NCI-H748 (cell line): ENCODE measurements at regions not wholly inside any gene's neighbourhood (a gene's known extent, or its start where the extent isn't known, plus 50 kb on each side); places are given as distances from the start of the nearest gene placed in this dataset.
"Not testable (repeated sequence)": the region's sequence is repeated elsewhere in the genome, so short reads cannot be mapped to it uniquely, and the experiment has no call there.

ENCODE experiments used
- DNase-seq: peaks from one replicate; lab custom pipeline; 2025; ENCODE audit not compliant: unreplicated experiment; lab: John Stamatoyannopoulos, UW

DNA sequence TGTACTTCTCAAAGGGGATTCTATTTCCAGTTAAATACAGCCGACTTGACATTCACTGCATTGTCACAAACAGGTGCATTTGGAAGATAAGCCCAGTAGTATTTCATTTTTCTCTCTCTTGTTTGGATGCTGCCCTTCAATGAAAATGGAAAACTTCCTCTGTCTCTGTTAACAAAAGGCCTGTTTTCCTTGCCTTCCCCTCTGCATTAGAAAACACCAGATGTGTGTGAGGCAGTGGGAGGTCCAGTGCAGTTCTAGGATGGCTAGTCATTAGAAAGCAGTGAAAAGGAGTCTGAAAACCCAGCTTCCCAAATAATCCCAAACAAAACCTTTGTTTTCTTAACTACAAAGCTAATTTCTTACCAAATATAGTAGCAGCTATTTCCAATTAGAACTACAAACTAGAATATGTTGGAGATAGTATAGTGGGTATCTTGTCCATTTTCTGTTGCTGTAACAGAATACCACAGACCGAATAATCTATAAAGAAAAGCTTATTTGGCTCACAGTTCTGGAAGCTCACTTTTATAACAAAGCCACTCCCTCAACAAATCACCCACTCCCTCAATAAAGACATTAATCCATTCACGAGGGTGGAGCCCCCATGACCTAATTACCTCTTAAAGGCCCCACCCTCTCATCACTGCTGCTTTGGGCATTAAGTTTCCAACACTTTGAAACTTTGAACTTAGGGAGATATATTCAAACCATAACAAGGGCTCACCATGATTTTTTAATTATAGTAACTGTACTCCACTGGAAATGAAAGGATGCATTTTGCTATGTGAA, 452.1 kb upstream of the RPS6KA3 start:
- DNase-seq: peak; percentile 55

DNA sequence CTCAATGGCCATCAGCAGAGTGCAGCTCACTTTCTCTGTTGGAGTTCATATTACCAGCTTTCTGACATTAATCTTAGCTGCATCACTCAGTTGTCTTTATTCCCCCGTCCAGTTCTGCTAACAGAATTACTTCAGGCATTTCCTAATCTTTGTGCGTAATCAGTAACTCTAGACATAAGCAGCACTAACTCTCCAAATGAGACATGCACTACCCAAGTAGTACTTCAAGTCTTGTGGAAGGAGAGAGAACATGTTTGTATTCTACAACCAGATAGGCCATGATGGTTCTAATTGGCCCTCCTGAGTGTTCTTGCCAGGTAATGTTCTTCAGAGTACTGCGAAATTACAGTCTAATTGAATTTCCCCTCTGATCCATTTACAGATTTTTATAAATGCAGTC, 448.5 kb upstream of the RPS6KA3 start:
- no peak for DNase-seq

DNA sequence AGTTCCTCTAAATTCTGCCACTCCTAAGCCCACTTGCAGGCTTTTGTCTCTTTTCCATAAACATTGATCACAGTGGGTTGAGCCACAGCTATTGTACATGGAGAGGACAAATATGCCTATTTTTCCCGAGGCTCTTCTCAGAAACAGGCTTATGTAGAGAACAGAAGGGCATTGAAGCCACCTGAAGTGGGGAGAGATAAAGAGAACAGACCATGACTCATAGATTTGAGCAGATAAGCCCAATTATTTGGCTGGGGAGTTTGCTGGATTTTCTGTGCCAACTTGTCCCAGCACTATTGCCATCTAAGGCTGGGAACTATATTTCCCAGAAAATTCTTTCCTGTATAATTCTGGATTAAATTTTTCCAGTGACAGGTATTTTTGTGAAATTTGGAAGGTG, 446.1 kb upstream of the RPS6KA3 start:
- no peak for DNase-seq

DNA sequence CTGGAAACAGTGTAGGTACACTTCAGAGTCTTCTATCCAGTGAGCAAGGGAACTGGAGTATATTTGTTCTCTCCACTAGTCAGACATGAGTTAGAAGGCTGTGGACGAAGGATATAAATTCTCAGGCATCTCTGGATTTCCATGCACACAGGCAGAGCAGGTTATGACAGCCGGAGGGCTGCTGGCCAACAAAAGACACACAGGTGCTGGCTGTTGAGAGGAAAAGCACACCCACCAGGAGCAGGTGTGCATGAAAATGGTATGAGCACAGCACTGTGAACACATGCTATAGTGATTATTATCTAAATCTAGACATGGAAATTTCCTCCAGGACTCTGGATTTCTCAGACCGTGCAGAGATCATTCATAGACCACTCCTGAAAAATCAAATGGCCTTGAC, 444.7 kb upstream of the RPS6KA3 start:
- DNase-seq: peak; percentile 70

- DNase-seq: no peak
Observed at GRCh38 chrX:20693078-20693477, 426.4 kb upstream of the RPS6KA3 start.

GRCh38 chrX:20686256-20686655, 419.5 kb upstream of the RPS6KA3 start:
- no peak for DNase-seq

GRCh38 chrX:20685652-20686051, 418.9 kb upstream of the RPS6KA3 start:
- DNase-seq: no peak

GRCh38 chrX:20681683-20682082, 415.0 kb upstream of the RPS6KA3 start:
- DNase-seq: no peak

GRCh38 chrX:20680998-20681397, 414.3 kb upstream of the RPS6KA3 start:
- DNase-seq: no peak

GRCh38 chrX:20672476-20672875, 405.8 kb upstream of the RPS6KA3 start:
- DNase-seq: no peak

GRCh38 chrX:20671746-20672145, 405.0 kb upstream of the RPS6KA3 start:
- not testable (repeated sequence) for DNase-seq

- no peak for DNase-seq
Observed at GRCh38 chrX:20670611-20671010, 403.9 kb upstream of the RPS6KA3 start.

DNA sequence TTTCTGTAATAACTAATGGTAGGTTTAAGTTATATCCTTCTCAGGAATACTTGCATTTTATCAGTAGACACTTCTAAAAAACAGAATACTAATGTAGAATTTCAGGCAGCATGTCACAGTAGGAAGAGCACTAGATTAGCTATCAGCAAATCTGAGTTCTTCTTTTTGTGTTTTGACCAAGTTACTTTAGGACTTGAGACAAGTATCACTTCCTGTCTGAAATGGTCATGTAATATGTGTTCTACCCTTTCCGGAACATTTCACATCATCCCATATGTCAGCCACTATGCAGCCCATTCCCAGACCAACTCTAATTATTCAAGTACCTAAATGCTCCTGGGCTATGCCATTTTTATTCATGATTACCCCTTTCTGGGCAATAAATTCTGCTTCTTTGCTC, 401.8 kb upstream of the RPS6KA3 start:
- DNase-seq: no peak

DNA sequence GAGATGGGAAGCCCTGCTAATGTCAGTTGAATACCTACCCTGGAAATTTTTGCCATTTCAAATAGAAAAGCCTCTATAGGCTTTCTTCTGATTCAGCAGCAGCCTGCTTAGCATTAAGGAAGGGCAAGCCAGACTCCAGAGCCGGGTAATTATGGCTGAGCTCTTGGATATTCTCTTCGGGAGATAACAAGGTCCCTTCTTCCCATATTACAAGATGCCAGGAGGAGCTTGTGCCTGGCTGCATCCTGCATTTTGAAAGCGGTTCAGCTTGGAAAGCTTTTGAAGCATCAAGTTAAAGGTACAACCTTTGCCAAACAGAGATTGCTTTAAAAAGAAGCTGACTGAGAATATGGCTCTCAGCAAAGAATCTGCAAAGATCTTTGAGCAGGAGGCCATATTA, 399.6 kb upstream of the RPS6KA3 start:
- no peak for DNase-seq

DNA sequence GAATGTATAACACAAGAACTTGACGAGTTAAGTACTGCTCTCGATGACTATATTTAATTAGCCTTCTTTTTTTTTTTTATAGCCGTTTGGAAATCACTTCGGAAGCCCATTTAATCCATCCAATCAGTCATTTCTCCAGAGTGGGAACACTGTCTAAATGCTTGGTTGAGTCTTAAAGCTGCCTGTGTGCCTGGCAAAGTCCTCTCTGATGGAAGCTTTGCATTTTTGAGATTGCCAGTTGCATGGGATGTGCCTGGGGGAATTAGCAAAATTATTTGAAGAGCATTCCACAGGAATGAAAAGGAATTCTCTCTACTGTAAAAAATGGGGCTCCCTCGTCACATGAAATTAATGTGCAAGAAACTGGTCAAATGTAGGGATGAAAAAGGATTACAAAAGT, 398.8 kb upstream of the RPS6KA3 start:
- DNase-seq: no peak

GRCh38 chrX:20664774-20665173, 398.1 kb upstream of the RPS6KA3 start:
- DNase-seq: peak; percentile 69

GRCh38 chrX:20664131-20664530, 397.4 kb upstream of the RPS6KA3 start:
- no peak for DNase-seq

DNA sequence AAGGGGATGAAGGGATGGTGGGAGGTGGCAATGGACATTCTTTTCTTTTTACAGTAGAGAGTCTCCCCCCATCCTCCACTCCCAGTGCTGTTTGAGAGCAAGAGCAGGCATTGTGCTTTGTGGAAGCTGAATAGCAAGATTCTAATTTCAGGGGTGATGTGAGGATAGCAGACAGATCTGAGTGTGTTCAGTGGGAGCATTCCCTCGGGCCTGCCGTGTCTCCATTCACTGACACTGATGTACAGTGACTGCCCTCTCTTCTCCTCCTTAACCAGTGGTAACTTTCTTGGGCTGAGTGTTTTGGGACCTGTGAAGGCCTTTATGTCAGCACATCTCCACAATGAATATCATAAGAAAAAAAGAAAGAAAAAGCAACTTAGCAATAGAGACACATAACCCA, 396.6 kb upstream of the RPS6KA3 start:
- DNase-seq: no peak

DNA sequence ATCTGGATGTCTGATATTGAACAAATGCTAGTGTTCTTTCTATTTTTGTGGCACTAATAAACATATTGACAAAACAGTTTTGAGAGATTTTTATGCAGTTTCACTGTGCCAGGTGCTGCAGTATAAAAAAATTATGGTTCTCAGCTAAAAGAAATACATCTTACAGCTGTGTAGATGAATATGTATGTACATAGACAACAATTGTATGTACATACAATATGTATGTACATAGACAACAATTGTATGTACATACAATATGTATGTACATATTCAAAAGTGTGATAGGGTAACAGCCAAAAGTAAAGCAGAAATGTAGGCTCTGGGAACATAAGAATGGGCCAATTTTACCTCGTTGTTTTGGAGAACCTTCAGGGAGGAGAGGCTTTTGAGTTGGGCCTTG, 390.0 kb upstream of the RPS6KA3 start:
- DNase-seq: no peak

DNA sequence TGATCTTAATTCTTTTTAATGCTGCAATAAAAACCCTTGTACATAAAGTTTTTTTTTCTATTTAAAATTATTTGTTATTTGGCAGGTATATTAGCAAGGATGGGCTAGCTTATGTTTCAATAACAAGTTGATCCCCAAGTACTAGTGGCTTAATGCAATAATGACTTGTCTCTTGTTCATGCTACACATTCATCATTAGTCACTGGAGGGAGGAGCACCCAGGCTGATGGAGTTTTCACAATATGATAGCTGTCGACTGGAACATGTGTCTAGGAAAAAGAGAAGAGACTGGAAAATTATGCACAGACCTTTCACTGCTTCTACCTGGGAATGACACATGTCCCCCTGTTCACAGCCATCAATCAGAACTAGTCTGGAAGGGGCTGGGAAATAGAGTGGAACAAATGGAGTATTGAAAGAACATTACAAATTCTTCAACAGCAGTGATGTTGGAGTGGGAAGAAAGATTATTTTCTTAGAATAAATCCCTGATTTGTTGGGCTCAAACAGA, 387.9 kb upstream of the RPS6KA3 start:
- DNase-seq: no peak

DNA sequence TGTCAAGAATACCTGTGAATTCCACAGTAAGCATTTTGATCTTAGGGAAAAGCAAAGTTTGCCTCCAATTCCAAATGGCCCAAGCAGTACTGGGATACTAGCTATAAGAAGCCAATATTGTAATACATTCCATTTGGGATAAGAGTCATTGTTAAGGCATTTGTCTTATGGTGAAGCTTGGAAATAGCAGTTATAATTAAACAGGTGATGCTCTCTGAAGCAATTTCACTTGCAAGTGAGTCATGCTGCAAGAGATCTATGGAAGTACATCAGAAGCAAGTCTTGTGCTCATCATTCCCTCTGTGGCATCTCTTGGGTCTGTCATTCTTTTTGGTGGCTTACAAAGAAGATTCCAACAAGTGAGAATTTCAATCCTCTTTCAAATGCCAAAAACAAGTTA, 386.4 kb upstream of the RPS6KA3 start:
- DNase-seq: no peak

- no peak for DNase-seq
Observed at GRCh38 chrX:20641954-20642353, 375.2 kb upstream of the RPS6KA3 start.

DNA sequence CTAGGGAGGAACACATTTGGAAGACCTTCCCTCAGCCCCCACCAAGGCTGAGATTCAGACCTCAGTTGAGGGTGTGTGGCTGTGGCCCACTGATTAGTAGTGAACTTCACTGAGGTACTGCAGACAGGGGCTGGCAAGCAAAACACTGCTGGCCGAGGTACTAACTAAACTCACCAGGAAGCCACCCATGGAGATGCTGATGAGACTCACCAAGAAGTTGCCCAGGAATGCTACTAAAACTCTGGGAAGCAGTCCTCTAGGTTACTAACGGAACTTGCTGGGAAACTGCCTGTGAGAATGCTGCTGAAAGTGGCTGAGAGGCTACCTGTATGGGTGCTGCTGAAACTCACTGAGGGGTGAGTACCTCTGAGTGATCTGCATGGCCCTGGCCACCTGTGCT, 372.4 kb upstream of the RPS6KA3 start:
- DNase-seq: no peak
